Astrocyte of the cerebellum (primary cell): ENCODE measurements at regions not wholly inside any gene's neighbourhood (a gene's known extent, or its start where the extent isn't known, plus 50 kb on each side); places are given as distances from the start of the nearest gene placed in this dataset.
A peak's percentile ranks its signal among the peaks of the same experiment; 100 is the strongest.

Experiments
- DNase-seq: peaks from one replicate; pipeline ENCODE4 v3.0.0-alpha.2; 2011; ENCODE audit warnings: low read depth
- H3K4me3 ChIP-seq: 2 replicates; pipeline ENCODE4 v1.5.1; 2011; ENCODE audit warnings: mild to moderate bottlenecking, low read depth, low read length, moderate library complexity
- CTCF ChIP-seq: IDR thresholded peaks from 2 replicates; pipeline ENCODE4 v1.5.1; 2012; ENCODE audit warnings: low read length, low read depth, moderate library complexity, mild to moderate bottlenecking; ENCODE audit errors: missing control alignments
- in situ Hi-C: cut with HindIII; loops from 2 replicates; pipeline ENCODE4 v1.10.0; 2017; ENCODE audit warnings: low sequenced_read_pairs

GRCh38 chr3:177476921-177477435 is 279.7 kb upstream of the TBL1XR1 start:
- in situ Hi-C loops = loop anchor here (5.0 kb wide), 1 partner anchor 120 kb away; no protein-coding TSS in a partner anchor
- no peak for DNase-seq
- no peak for TF ChIP-seq CTCF
- H3K4me3 ChIP-seq = no peak overlapping the region

GRCh38 chr3:177478170-177478867 is 281.0 kb upstream of the TBL1XR1 start:
- TF ChIP-seq CTCF = no peak
- H3K4me3 ChIP-seq = no peak overlapping the region
- DNase-seq = peak; percentile 100
- in situ Hi-C loops = loop anchor here (5.0 kb wide), 1 partner anchor 121 kb away; no protein-coding TSS in a partner anchor

GRCh38 chr3:177479630-177480029 is 282.3 kb upstream of the TBL1XR1 start:
- DNase-seq = no peak
- TF ChIP-seq CTCF = no peak
- no peak overlapping the region for H3K4me3 ChIP-seq
- in situ Hi-C loops = loop anchor here (5.0 kb wide), 1 partner anchor 122 kb away; no protein-coding TSS in a partner anchor

- no peak for DNase-seq
- H3K4me3 ChIP-seq = no peak overlapping the region
- in situ Hi-C loops = no loop called here
- TF ChIP-seq CTCF = no peak
These were observed 284.0 kb upstream of the TBL1XR1 start for GRCh38 chr3:177481329-177481728.

GRCh38 chr3:177482048-177482691 is 284.9 kb upstream of the TBL1XR1 start:
- H3K4me3 ChIP-seq = no peak overlapping the region
- no peak for DNase-seq
- in situ Hi-C loops = no loop called here
- no peak for TF ChIP-seq CTCF

- in situ Hi-C loops = no loop called here
- peak; percentile 4 for TF ChIP-seq CTCF
These were observed 286.1 kb upstream of the TBL1XR1 start for GRCh38 chr3:177483182-177483967.

More at GRCh38 chr3:177483182-177483967, 286.1 kb upstream of the TBL1XR1 start:
- no peak overlapping the region for H3K4me3 ChIP-seq
- no peak for DNase-seq
